ENCODE measurements at regions not wholly inside any gene's neighbourhood (a gene's known extent, or its start where the extent isn't known, plus 50 kb on each side); places are given as distances from the start of the nearest gene placed in this dataset.

DNA sequence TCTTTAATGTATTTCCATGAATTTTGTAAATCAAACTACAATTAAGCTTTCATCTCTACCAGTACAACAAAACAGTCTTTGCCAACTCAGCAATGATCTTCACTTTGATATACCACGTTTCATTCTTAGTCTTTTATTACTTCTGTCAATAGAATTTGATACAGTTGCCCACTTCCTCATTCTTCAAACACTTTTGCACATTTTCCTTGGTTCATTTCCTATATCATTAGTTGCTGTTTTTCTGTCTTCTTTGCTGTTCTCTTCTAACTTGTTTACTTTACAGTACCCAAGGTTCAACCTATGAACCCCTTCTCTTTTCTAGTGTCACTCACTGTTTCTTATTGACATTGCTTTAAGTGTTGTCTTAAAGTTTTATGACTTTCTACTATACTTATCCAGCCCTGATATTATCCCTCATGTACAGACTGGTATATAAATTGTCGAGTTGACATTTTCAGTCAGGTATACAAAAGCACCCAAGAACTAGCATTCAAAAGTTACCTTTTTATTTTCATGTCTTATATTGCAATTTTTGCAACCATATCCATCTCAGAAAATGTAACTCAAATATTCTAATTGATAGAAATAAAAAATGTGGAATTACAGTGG, 903.1 kb downstream of the NSUN3 start:
- Histone ChIP-seq H3K9me2 (replicated peaks; ENCODE audit: control insufficient read depth, low read length) (no peaks in the 10 kb centered on the region), H3K79me2 (ENCODE audit: control insufficient read depth, low read length) (no peaks in the 10 kb centered on the region), H3F3A (ENCODE audit: control insufficient read depth, insufficient read depth) (no peaks in the 10 kb centered on the region), H3K4me3 (ENCODE audit: low read length) (no peak overlapping the region), H3K36me3 (ENCODE audit: control insufficient read depth, low read length) (no peaks in the 10 kb centered on the region), H4K20me1 (ENCODE audit: control insufficient read depth, insufficient read depth, low read depth, low read length) (no peaks in the 10 kb centered on the region), H3K4me1 (ENCODE audit: control insufficient read depth, low read length) (no peaks in the 10 kb centered on the region), H3K27ac (ENCODE audit: low read depth, low read length) (no peak overlapping the region), H3K4me2 (ENCODE audit: low read length) (no peak overlapping the region), H3K27me3 (ENCODE audit: control insufficient read depth, low read length) (no peaks in the 10 kb centered on the region), H3K9me3 (ENCODE audit: control insufficient read depth, insufficient read depth, low read length) (no peaks in the 10 kb centered on the region)
- TF ChIP-seq, protein P1, sequence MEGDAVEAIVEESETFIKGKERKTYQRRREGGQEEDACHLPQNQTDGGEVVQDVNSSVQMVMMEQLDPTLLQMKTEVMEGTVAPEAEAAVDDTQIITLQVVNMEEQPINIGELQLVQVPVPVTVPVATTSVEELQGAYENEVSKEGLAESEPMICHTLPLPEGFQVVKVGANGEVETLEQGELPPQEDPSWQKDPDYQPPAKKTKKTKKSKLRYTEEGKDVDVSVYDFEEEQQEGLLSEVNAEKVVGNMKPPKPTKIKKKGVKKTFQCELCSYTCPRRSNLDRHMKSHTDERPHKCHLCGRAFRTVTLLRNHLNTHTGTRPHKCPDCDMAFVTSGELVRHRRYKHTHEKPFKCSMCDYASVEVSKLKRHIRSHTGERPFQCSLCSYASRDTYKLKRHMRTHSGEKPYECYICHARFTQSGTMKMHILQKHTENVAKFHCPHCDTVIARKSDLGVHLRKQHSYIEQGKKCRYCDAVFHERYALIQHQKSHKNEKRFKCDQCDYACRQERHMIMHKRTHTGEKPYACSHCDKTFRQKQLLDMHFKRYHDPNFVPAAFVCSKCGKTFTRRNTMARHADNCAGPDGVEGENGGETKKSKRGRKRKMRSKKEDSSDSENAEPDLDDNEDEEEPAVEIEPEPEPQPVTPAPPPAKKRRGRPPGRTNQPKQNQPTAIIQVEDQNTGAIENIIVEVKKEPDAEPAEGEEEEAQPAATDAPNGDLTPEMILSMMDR (IDR thresholded peaks at IDR 0.05; ENCODE audit: low read depth, low read length, poor library complexity, severe bottlenecking) = no peak
- no peak for TF ChIP-seq EZH2phosphoT487 (IDR thresholded peaks at IDR 0.05; ENCODE audit: borderline replicate concordance, low read length)

DNA sequence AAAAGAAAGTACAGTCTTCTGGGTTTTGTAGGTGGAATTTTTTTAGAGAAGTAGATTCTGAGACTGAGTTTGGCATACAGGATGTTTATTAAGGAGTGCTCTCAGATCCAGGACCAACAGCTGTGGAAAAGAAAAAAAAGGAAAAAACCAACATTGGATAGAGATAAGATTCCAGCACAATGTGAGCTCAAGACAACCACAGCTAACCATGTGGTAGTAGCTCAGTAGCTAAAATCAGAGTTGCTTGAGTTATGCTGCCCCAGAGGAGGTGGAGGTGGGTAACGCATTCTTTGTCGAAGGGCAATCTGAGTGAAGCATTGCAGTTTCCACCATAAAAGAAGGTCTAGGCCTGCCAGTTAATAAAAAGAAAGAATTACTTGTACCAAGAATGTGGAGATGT, 904.3 kb downstream of the NSUN3 start:
- no peaks in the 10 kb centered on the region for H3K27me3 ChIP-seq (ENCODE audit: control insufficient read depth, low read length)
- no peaks in the 10 kb centered on the region for H3F3A ChIP-seq (ENCODE audit: control insufficient read depth, insufficient read depth)
- no peaks in the 10 kb centered on the region for H3K79me2 ChIP-seq (ENCODE audit: control insufficient read depth, low read length)
- H3K4me1 ChIP-seq (ENCODE audit: control insufficient read depth, low read length) = no peaks in the 10 kb centered on the region
- no peaks in the 10 kb centered on the region for H4K20me1 ChIP-seq (ENCODE audit: control insufficient read depth, insufficient read depth, low read depth, low read length)
- H3K9me2 ChIP-seq (replicated peaks; ENCODE audit: control insufficient read depth, low read length) = no peaks in the 10 kb centered on the region
- no peak for TF ChIP-seq EZH2phosphoT487 (IDR thresholded peaks at IDR 0.05; ENCODE audit: borderline replicate concordance, low read length)
- TF ChIP-seq, protein P1 (IDR thresholded peaks at IDR 0.05; ENCODE audit: low read depth, low read length, poor library complexity, severe bottlenecking) = no peak
- H3K9me3 ChIP-seq (ENCODE audit: control insufficient read depth, insufficient read depth, low read length) = no peaks in the 10 kb centered on the region
- H3K36me3 ChIP-seq (ENCODE audit: control insufficient read depth, low read length) = no peaks in the 10 kb centered on the region
- H3K27ac ChIP-seq (ENCODE audit: low read depth, low read length) = no peak overlapping the region
- no peak overlapping the region for H3K4me2 ChIP-seq (ENCODE audit: low read length)
- H3K4me3 ChIP-seq (ENCODE audit: low read length) = no peak overlapping the region

DNA sequence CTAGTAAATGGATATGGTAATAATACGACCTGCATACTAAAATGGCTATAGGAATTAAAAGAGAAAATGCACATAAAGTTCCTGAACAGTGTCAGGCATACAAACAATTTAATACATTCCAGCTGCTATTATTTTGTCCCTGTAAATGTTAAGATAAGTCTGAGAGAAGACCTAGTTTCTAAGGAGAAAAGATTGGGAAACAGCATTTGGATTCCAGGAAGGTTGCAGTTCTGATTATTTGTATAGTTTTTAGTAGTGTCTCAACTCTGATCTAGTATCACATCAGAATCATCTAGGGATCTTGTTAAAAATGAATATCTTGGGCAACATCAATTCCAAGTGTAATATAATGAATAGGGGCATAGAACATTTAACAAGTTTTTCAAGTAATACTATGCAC, 905.7 kb downstream of the NSUN3 start:
- Histone ChIP-seq H3F3A (ENCODE audit: control insufficient read depth, insufficient read depth) (no peaks in the 10 kb centered on the region), H3K4me3 (ENCODE audit: low read length) (no peak overlapping the region), H4K20me1 (ENCODE audit: control insufficient read depth, insufficient read depth, low read depth, low read length) (no peaks in the 10 kb centered on the region), H3K4me1 (ENCODE audit: control insufficient read depth, low read length) (no peaks in the 10 kb centered on the region), H3K27ac (ENCODE audit: low read depth, low read length) (no peak overlapping the region), H3K79me2 (ENCODE audit: control insufficient read depth, low read length) (no peaks in the 10 kb centered on the region), H3K9me2 (replicated peaks; ENCODE audit: control insufficient read depth, low read length) (no peaks in the 10 kb centered on the region), H3K36me3 (ENCODE audit: control insufficient read depth, low read length) (no peaks in the 10 kb centered on the region), H3K4me2 (ENCODE audit: low read length) (no peak overlapping the region), H3K9me3 (ENCODE audit: control insufficient read depth, insufficient read depth, low read length) (no peaks in the 10 kb centered on the region), H3K27me3 (ENCODE audit: control insufficient read depth, low read length) (no peaks in the 10 kb centered on the region)
- no peak for TF ChIP-seq EZH2phosphoT487 (IDR thresholded peaks at IDR 0.05; ENCODE audit: borderline replicate concordance, low read length)
- TF ChIP-seq, protein P1 (IDR thresholded peaks at IDR 0.05; ENCODE audit: low read depth, low read length, poor library complexity, severe bottlenecking) = no peak

All from DOHH2 (cell line).